Activated CD4-positive, alpha-beta memory T cell treated with anti-CD3 and anti-CD28 coated beads for 36 hours (primary cell): ENCODE measurements at regions not wholly inside any gene's neighbourhood (a gene's known extent, or its start where the extent isn't known, plus 50 kb on each side); places are given as distances from the start of the nearest gene placed in this dataset.

ENCODE experiments used
- CTCF ChIA-PET: fragments of 350-600 bp; sonication (Branson Sonifier 250); formaldehyde crosslinking; loops from one replicate; lab custom pipeline; 2021; ENCODE audit warnings: antibody characterized with exemption, inconsistent platforms; lab: Charles Lee
- POLR2A ChIA-PET: fragments of 350-600 bp; sonication (Branson Sonifier 250); formaldehyde crosslinking; loops from one replicate; lab custom pipeline; 2021; ENCODE audit warnings: antibody characterized with exemption; lab: Charles Lee
- DNase-seq: peaks from one replicate; pipeline ENCODE4 v3.0.0-alpha.2; 2020
- H3K27ac Mint-ChIP-seq: one replicate; pipeline ENCODE4 v1.8.0; 2021; ENCODE audit warnings: mixed read lengths
- H3K27me3 Mint-ChIP-seq: one replicate; pipeline ENCODE4 v1.8.0; 2021; ENCODE audit warnings: mixed read lengths
- H3K36me3 Mint-ChIP-seq: one replicate; pipeline ENCODE4 v1.8.0; 2021; ENCODE audit warnings: mixed read lengths
- H3K4me1 Mint-ChIP-seq: one replicate; pipeline ENCODE4 v1.8.0; 2021; ENCODE audit warnings: low read depth, mixed read lengths
- H3K4me3 Mint-ChIP-seq: one replicate; pipeline ENCODE4 v1.8.0; 2021; ENCODE audit warnings: mild to moderate bottlenecking, mixed read lengths
- H3K9me3 Mint-ChIP-seq: one replicate; pipeline ENCODE4 v1.8.0; 2021; ENCODE audit warnings: mixed read lengths
- intact Hi-C: fragments of 100-400 bp; cut with micrococcal nuclease; formaldehyde crosslinking; loops from one replicate; pipeline ENCODE4 v1.15.1; 2023

DNA sequence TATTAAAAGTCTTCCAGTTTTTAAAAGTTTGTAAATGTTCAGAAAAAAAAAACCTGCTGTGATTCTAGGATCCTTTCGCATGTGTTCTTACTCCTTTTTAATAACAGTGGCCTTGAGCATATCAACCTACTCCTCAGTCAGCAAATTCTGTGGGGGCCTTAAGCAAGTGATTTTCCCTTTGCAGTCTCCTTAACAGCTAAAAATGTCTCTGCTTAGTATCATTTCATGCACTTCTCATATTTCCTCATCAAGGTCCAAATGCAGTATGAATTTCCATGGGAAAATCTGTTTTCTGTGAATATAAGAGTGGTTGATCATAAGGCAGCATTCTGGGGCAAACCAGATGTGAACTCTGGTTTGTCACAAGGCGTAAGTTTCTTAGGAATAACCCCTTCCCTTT lies 2175.1 kb upstream of the PIK3C3 start:
- CTCF ChIA-PET = no interaction called here
- no peak overlapping the region for H3K4me3 Mint-ChIP-seq
- H3K27me3 Mint-ChIP-seq = no peaks in the 10 kb centered on the region
- H3K36me3 Mint-ChIP-seq = no peaks in the 10 kb centered on the region
- no peak for DNase-seq
- peaks cover 6% of the 10 kb centered on the region for H3K9me3 Mint-ChIP-seq
- H3K27ac Mint-ChIP-seq = no peak overlapping the region
- POLR2A ChIA-PET = no interaction called here
- intact Hi-C loops = no loop called here
- H3K4me1 Mint-ChIP-seq = no peaks in the 10 kb centered on the region

DNA sequence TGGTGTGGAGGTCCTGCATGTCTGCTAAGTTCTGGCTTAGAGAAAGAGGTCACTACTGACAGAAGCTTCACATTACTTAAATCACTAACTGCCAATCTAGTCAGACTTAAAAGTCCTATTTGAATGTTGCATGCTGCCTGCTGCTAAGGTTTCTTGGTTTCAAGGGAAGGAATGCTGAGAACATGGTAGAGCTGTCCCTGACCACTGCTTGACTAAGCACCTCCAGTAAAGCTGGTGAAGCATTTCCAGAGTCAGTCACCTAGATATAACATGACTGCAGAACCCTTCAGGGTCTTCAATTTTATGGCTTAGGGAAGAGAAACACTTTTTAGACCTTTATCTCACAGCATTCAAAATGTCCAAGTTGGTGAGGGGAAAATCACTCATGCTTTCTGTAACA lies 2178.3 kb upstream of the PIK3C3 start:
- no peaks in the 10 kb centered on the region for H3K27me3 Mint-ChIP-seq
- H3K4me1 Mint-ChIP-seq = no peaks in the 10 kb centered on the region
- H3K27ac Mint-ChIP-seq = no peak overlapping the region
- H3K9me3 Mint-ChIP-seq = peaks cover 2% of the 10 kb centered on the region
- H3K4me3 Mint-ChIP-seq = no peak overlapping the region
- intact Hi-C loops = no loop called here
- H3K36me3 Mint-ChIP-seq = no peaks in the 10 kb centered on the region
- CTCF ChIA-PET = no interaction called here
- DNase-seq = no peak
- POLR2A ChIA-PET = no interaction called here

DNA sequence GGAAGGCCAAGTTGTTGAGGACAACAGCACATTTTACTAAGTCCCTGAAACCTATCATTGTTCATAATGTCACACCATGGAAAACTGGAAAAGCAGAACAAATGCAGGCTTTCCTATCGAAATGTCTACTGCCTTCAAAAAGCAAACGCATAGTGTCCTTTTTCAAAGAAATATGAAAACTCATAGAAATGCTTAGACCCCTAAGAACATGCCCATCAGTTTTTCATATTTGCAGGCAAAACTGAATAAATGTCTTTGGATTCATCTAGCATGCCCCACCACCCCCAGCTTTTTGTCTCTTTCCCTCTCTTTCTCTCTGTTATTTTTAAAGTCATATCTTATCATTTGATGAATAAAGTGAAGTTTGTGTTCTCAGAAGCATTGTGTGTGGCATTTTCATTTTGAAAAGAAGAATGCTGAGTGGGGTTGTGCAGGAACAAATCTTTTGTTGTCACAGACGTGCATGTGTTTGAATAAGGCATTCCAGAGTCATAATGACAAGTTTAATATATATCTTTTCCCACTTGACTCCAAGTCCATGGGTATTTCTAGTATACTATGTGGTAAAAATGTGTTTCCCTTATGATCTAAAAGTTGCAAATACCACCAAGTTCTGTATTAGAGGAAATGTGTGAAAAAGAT lies 2180.0 kb upstream of the PIK3C3 start:
- POLR2A ChIA-PET = no interaction called here
- H3K4me1 Mint-ChIP-seq = no peaks in the 10 kb centered on the region

DNA sequence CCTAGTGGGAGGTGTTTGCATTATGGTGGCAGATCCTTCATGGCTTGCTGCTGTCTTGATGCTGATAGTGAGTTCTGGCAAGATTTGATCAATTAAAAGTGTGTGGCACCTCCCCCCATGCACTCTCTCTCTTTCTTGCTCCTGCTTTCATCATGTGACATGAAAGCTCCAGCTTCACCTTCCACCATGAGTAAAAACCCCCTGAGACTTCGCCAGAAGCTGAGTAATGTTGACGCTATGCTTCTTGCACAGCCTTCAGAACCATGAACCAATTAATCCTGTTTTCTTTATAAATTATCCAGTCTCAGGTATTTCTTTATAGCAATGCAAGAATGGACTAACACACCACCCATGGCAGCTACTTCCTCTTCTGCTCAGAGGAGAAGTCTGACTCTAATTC lies 2181.4 kb upstream of the PIK3C3 start:
- ChIA-PET POLR2A (no interaction called here), CTCF (no interaction called here)
- Mint-ChIP-seq H3K4me3 (no peak overlapping the region), H3K27me3 (no peaks in the 10 kb centered on the region), H3K36me3 (no peaks in the 10 kb centered on the region), H3K4me1 (no peaks in the 10 kb centered on the region), H3K9me3 (peaks cover 2% of the 10 kb centered on the region), H3K27ac (no peak overlapping the region)
- no peak for DNase-seq
- intact Hi-C loops = no loop called here

More for the DNA sequence above, 2180.0 kb upstream of the PIK3C3 start:
- no peak for DNase-seq
- intact Hi-C loops = no loop called here
- no peak overlapping the region for H3K4me3 Mint-ChIP-seq
- peaks cover 2% of the 10 kb centered on the region for H3K9me3 Mint-ChIP-seq
- CTCF ChIA-PET = no interaction called here
- no peaks in the 10 kb centered on the region for H3K27me3 Mint-ChIP-seq
- no peak overlapping the region for H3K27ac Mint-ChIP-seq
- H3K36me3 Mint-ChIP-seq = no peaks in the 10 kb centered on the region

DNA sequence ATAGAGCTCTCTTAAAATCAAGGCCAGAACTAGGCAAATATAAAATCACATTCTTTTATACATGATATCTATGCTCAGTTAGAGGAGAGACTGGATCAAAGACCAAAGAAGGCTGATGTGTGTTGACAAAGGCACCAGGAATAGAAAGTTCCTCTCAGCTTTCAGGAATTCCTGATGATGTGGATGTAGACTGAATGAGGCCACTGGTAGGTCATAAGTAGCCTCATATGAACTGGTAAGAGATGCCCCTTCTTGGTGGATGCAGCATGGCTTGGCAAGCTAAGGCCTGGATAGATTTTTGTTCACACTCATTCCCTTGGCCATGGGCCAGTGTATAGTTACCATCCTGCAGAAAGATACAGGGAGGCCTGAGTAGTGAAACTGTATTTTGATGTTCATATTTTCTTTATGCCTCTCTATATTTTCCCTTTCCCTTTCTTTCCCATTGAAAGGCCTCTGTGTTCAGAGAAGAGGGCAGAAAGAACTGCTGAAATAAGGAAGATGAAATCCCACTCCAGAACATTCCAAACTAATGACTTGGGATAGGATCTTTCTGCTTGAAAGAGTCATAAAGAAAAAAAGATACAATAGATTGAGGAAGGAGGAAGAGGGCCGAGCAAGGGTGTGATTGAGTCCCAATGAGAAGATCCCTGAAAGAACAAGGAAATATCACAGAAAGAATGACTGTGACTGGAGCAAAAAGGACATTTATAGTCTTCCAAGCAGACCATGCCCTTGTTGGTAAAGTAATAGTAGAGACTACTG lies 2182.7 kb upstream of the PIK3C3 start:
- CTCF ChIA-PET = no interaction called here
- POLR2A ChIA-PET = no interaction called here
- Mint-ChIP-seq H3K4me3 (no peak overlapping the region), H3K27ac (no peak overlapping the region), H3K36me3 (no peaks in the 10 kb centered on the region), H3K9me3 (peaks cover 2% of the 10 kb centered on the region), H3K27me3 (no peaks in the 10 kb centered on the region), H3K4me1 (no peaks in the 10 kb centered on the region)
- intact Hi-C loops = no loop called here
- DNase-seq = no peak

DNA sequence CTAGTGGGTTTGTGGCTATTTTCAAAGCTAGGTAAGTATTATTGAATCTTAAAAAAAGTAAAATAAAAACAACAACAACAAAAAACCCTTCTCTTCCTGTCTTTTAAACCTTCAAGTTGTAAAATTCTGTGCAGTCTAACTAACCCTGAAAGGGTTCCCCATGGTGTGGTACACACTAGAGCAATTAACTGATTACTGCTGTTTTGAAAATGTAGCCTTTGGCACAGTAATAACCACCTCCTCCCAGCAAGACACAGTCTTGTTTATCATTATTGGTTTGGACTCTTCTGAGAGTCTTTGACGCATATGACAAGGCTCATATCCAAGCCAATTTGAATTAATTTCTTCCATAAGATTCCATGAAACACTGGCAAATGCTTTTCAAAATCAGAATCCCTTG lies 2184.6 kb upstream of the PIK3C3 start:
- DNase-seq = no peak
- H3K4me3 Mint-ChIP-seq = no peak overlapping the region
- ChIA-PET POLR2A (no interaction called here), CTCF (no interaction called here)
- no peak overlapping the region for H3K27ac Mint-ChIP-seq
- no peaks in the 10 kb centered on the region for H3K36me3 Mint-ChIP-seq
- H3K9me3 Mint-ChIP-seq = peaks cover 3% of the 10 kb centered on the region
- no peaks in the 10 kb centered on the region for H3K27me3 Mint-ChIP-seq
- intact Hi-C loops = no loop called here
- H3K4me1 Mint-ChIP-seq = no peaks in the 10 kb centered on the region

DNA sequence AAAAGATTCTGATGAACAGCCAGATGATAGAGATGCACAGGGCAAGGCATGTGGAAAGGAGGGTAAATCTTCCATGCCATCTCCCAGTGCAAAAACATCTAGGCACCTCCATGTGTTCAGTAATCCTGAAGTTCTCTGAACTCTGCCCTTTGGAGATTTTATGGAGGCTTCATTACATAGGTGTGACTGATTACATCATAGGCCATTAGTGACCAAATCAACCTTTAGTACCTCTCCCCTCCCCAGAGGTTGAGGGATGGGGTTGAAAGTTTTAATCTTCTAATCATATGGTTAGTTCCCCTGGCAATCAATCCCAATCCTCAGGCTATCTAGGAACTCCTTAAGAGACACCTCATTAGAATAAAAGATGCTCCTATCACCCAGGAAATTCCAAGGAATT lies 2190.2 kb upstream of the PIK3C3 start:
- H3K27me3 Mint-ChIP-seq = no peaks in the 10 kb centered on the region
- H3K27ac Mint-ChIP-seq = no peak overlapping the region
- ChIA-PET POLR2A (no interaction called here), CTCF (no interaction called here)
- H3K4me3 Mint-ChIP-seq = no peak overlapping the region
- H3K9me3 Mint-ChIP-seq = peaks cover 16% of the 10 kb centered on the region
- no peak for DNase-seq
- H3K36me3 Mint-ChIP-seq = no peaks in the 10 kb centered on the region
- intact Hi-C loops = no loop called here
- H3K4me1 Mint-ChIP-seq = no peaks in the 10 kb centered on the region

DNA sequence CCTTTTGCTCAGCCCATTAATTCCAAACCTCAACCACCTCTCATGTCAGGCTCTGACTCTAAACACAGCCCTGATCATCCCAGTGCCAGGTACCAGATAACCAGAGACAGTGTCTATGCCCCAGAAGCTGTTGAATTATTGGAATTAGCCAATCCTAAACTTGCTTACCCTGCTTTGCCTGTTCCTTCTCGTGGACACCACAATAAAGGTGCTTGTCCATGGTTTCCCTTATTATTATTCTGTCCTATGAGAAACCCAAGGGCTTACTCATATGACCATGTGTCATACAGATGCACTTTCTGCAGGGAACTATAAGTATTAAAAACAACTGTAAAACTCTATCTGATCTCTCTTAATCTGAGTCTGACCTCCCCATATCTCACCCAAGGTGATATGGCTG lies 2193.8 kb upstream of the PIK3C3 start:
- no peak overlapping the region for H3K4me3 Mint-ChIP-seq
- H3K27ac Mint-ChIP-seq = no peak overlapping the region
- ChIA-PET CTCF (no interaction called here), POLR2A (no interaction called here)
- no peaks in the 10 kb centered on the region for H3K27me3 Mint-ChIP-seq
- H3K4me1 Mint-ChIP-seq = no peaks in the 10 kb centered on the region
- DNase-seq = no peak
- intact Hi-C loops = no loop called here
- H3K36me3 Mint-ChIP-seq = no peaks in the 10 kb centered on the region
- H3K9me3 Mint-ChIP-seq = peaks cover 24% of the 10 kb centered on the region

DNA sequence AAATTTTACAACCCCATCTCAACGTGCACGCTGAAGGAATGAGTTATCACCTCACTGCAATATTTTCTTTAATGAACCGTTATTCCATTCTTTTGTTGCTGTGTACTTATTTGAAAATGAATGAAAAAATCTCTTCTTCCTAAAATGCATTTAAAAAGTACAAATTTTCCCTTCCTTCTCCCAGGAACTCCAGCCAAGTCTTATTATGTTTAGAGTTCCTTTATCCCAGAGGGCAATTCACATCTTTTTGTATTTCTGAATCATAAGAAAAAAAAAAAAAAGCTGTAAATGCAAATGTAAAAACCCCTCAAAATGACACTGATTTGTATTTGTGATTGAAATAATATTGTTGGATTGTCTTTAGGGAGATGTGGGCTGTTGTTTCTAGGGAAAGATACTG lies 2194.3 kb upstream of the CELF4 start:
- H3K4me1 Mint-ChIP-seq = no peaks in the 10 kb centered on the region
- intact Hi-C loops = no loop called here
- DNase-seq = no peak
- CTCF ChIA-PET = no interaction called here
- H3K4me3 Mint-ChIP-seq = no peak overlapping the region
- no peaks in the 10 kb centered on the region for H3K36me3 Mint-ChIP-seq
- peaks cover 27% of the 10 kb centered on the region for H3K9me3 Mint-ChIP-seq
- POLR2A ChIA-PET = no interaction called here
- no peaks in the 10 kb centered on the region for H3K27me3 Mint-ChIP-seq
- no peak overlapping the region for H3K27ac Mint-ChIP-seq

DNA sequence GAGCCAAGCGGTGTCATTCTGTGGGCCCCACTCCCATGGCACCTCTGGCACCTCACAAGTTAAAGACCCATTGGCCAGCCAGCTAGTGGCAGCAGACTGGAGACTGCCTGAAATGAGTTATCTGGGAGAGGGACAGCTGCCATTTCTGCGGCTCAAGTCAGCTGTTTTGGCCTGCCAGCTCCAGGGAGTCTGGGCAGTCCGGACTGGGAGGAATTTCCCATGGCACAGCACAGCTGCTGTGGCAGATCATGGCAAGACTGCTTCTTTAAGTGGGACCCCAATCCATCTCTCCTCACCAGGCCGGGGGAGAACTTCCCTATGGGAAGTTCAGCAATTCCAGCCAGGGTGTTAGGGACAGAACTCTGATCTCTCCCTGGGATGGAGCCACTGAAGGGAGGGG lies 2187.6 kb upstream of the CELF4 start:
- CTCF ChIA-PET = no interaction called here

DNA sequence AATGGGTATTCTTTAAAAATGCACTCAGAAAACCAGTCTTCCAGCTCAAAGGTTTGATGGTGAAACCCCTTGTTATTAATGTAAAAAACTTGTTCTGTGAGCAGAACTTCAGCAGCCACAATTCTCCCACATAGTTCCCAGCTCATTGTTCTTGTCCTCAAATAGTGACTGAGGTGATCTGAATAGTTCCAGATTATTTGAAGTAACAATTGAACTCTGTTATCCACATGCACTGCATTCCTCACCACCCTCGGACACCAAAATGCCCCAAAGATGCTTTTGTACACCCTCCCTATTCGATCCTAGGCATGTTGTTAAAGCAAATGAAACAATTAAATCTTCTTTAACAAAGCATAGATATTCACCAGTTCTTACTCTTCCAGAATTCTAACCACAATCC lies 2186.8 kb upstream of the CELF4 start:
- no peaks in the 10 kb centered on the region for H3K27me3 Mint-ChIP-seq
- no peak overlapping the region for H3K4me3 Mint-ChIP-seq
- POLR2A ChIA-PET = no interaction called here
- DNase-seq = no peak
- no peak overlapping the region for H3K27ac Mint-ChIP-seq
- H3K9me3 Mint-ChIP-seq = peaks cover 17% of the 10 kb centered on the region
- no peaks in the 10 kb centered on the region for H3K4me1 Mint-ChIP-seq
- intact Hi-C loops = no loop called here
- CTCF ChIA-PET = no interaction called here
- H3K36me3 Mint-ChIP-seq = no peaks in the 10 kb centered on the region

More for the DNA sequence above, 2187.6 kb upstream of the CELF4 start:
- peaks cover 23% of the 10 kb centered on the region for H3K9me3 Mint-ChIP-seq
- H3K4me3 Mint-ChIP-seq = no peak overlapping the region
- intact Hi-C loops = no loop called here
- no peak for DNase-seq
- no peaks in the 10 kb centered on the region for H3K27me3 Mint-ChIP-seq
- no peaks in the 10 kb centered on the region for H3K36me3 Mint-ChIP-seq
- no peaks in the 10 kb centered on the region for H3K4me1 Mint-ChIP-seq
- no peak overlapping the region for H3K27ac Mint-ChIP-seq
- POLR2A ChIA-PET = no interaction called here

DNA sequence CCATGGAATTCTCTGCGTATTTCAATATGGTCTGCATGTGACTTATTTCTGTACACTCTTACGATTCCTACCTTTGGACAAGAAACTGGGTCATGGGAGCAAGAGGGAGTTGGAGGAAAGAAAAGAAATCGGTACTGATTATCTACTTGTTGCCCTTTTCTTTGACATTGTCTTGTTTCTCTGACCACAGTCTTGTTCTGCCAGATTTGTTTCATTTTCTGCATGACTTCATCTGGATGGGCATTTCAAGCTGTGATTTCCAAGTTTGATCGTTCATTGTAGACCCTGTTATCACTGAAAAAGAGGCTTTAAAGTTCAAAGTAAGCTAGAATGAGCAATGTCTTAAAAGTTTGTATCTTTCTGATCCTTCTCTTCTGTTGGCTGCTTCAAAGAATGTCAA lies 2186.3 kb upstream of the CELF4 start:
- CTCF ChIA-PET = no interaction called here
- H3K4me3 Mint-ChIP-seq = no peak overlapping the region
- no peaks in the 10 kb centered on the region for H3K27me3 Mint-ChIP-seq
- no peaks in the 10 kb centered on the region for H3K36me3 Mint-ChIP-seq
- POLR2A ChIA-PET = no interaction called here
- DNase-seq = no peak
- H3K4me1 Mint-ChIP-seq = no peaks in the 10 kb centered on the region
- H3K9me3 Mint-ChIP-seq = peaks cover 17% of the 10 kb centered on the region
- intact Hi-C loops = no loop called here
- no peak overlapping the region for H3K27ac Mint-ChIP-seq

DNA sequence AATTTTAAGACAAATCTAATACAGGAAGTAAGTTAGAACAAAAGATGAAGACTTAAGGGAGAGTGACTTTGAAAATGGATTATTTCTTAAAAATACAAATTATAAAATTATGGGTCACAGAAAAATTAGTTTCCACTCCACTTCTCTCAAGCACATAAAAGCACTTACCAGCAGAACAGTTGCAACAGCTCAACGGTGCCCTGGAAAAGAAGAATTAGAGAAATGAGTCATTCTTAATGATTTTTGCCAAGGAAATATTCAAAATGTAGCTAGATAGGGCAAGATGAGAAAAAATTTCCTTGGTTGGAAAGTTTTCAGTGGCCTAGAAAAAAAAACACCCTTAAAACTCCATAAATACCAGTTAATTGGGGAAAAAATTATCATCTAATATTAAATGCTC lies 2185.6 kb upstream of the CELF4 start:
- Mint-ChIP-seq H3K27me3 (no peaks in the 10 kb centered on the region), H3K27ac (no peak overlapping the region), H3K36me3 (no peaks in the 10 kb centered on the region), H3K4me1 (no peaks in the 10 kb centered on the region), H3K4me3 (no peak overlapping the region), H3K9me3 (peaks cover 12% of the 10 kb centered on the region)
- intact Hi-C loops = no loop called here
- DNase-seq = no peak
- CTCF ChIA-PET = no interaction called here
- POLR2A ChIA-PET = no interaction called here
